WTC11 (cell line): ENCODE measurements at regions not wholly inside any gene's neighbourhood (a gene's known extent, or its start where the extent isn't known, plus 50 kb on each side); places are given as distances from the start of the nearest gene placed in this dataset.

Source experiments
- ATAC-seq: fragments of 200-7000 bp; cut with Tn5 transposase; 2 replicates; pipeline ENCODE4 v1.10.0; 2021; ENCODE audit warnings: mild to moderate bottlenecking, moderate library complexity
- CTCF ChIA-PET: fragments of 300-600 bp; sonication (Branson Sonifier 250); formaldehyde crosslinking; loops from one replicate; lab custom pipeline; 2021; ENCODE audit warnings: antibody characterized with exemption; lab: Charles Lee
- POLR2A ChIA-PET: fragments of 350-600 bp; sonication (Branson Sonifier 250); formaldehyde crosslinking; loops from one replicate; lab custom pipeline; 2021; ENCODE audit warnings: antibody characterized with exemption; lab: Charles Lee
- DNase-seq: peaks from one replicate; pipeline ENCODE4 v3.0.0; 2021; ENCODE audit warnings: low spot score
- H3K27ac Mint-ChIP-seq: 2 replicates; pipeline ENCODE4 v1.8.0; 2021; ENCODE audit warnings: mixed read lengths
- H3K27me3 Mint-ChIP-seq: 2 replicates; pipeline ENCODE4 v1.8.0; 2021; ENCODE audit warnings: low read depth, mild to moderate bottlenecking, moderate library complexity, mixed read lengths
- H3K36me3 Mint-ChIP-seq: 2 replicates; pipeline ENCODE4 v1.8.0; 2021; ENCODE audit warnings: mixed read lengths
- H3K4me1 Mint-ChIP-seq: 2 replicates; pipeline ENCODE4 v1.8.0; 2022; ENCODE audit warnings: mixed read lengths
- H3K4me3 Mint-ChIP-seq: 2 replicates; pipeline ENCODE4 v1.8.0; 2021; ENCODE audit warnings: mild to moderate bottlenecking, moderate library complexity, mixed read lengths
- H3K9me3 Mint-ChIP-seq: 2 replicates; pipeline ENCODE4 v1.8.0; 2021; ENCODE audit warnings: mixed read lengths
- AFF4 ChIP-seq: sonication (generic); formaldehyde crosslinking; IDR thresholded peaks from 2 replicates; pipeline ENCODE4 v1.8.1; 2023; ENCODE audit warnings: mild to moderate bottlenecking, missing genetic modification reagents, borderline replicate concordance
- ATF2 ChIP-seq: sonication (generic); formaldehyde crosslinking; IDR thresholded peaks from 2 replicates; pipeline ENCODE4 v1.8.1; 2022; ENCODE audit warnings: low read depth, missing genetic modification reagents, borderline replicate concordance
- CBFB ChIP-seq: sonication (generic); formaldehyde crosslinking; IDR thresholded peaks from 2 replicates; pipeline ENCODE4 v1.8.1; 2022; ENCODE audit warnings: mild to moderate bottlenecking, low read depth, missing genetic modification reagents
- CTCF ChIP-seq: fragments of 200-600 bp; IDR thresholded peaks from 2 replicates; pipeline ENCODE4 v1.8.0; 2022; ENCODE audit warnings: antibody characterized with exemption
- EMX1 ChIP-seq: fragments of 250-450 bp; sonication (Bioruptor Pico); IDR thresholded peaks from 2 replicates; pipeline ENCODE4 v1.8.0; 2021; ENCODE audit warnings: mild to moderate bottlenecking
- GRHL2 ChIP-seq: fragments of 250-450 bp; sonication (Bioruptor Pico); IDR thresholded peaks from 2 replicates; pipeline ENCODE4 v1.8.0; 2022; ENCODE audit warnings: mild to moderate bottlenecking, moderate library complexity; ENCODE audit not compliant: insufficient replicate concordance, severe bottlenecking
- MLX ChIP-seq: sonication (generic); formaldehyde crosslinking; IDR thresholded peaks from 2 replicates; pipeline ENCODE4 v1.8.1; 2023; ENCODE audit warnings: mild to moderate bottlenecking, missing genetic modification reagents, moderate library complexity
- MXD4 ChIP-seq: fragments of 250-450 bp; sonication (Bioruptor Pico); IDR thresholded peaks from 2 replicates; pipeline ENCODE4 v1.8.0; 2021; ENCODE audit warnings: mild to moderate bottlenecking, moderate library complexity, borderline replicate concordance
- RORB ChIP-seq: fragments of 250-450 bp; sonication (Bioruptor Pico); IDR thresholded peaks from 2 replicates; pipeline ENCODE4 v1.9.0; 2021; ENCODE audit warnings: mild to moderate bottlenecking
- USF1 ChIP-seq: sonication (generic); formaldehyde crosslinking; IDR thresholded peaks from 2 replicates; pipeline ENCODE4 v1.8.0; 2022; ENCODE audit warnings: mild to moderate bottlenecking, missing genetic modification reagents
- ZNF317 ChIP-seq: sonication (generic); formaldehyde crosslinking; IDR thresholded peaks from 2 replicates; pipeline ENCODE4 v1.8.1; 2023; ENCODE audit warnings: low read depth, mild to moderate bottlenecking, moderate library complexity, missing genetic modification reagents, borderline replicate concordance
- ZNF396 ChIP-seq: fragments of 250-450 bp; sonication (Bioruptor Pico); IDR thresholded peaks from 2 replicates; pipeline ENCODE4 v1.8.0; 2021; ENCODE audit warnings: mild to moderate bottlenecking, moderate library complexity, borderline replicate concordance
- ZNF423 ChIP-seq: fragments of 250-450 bp; sonication (Bioruptor Pico); IDR thresholded peaks from 2 replicates; pipeline ENCODE4 v2.1.2; 2022; ENCODE audit warnings: mild to moderate bottlenecking, moderate library complexity
- TF ChIP-seq, protein P1 (sequence below): sonication (generic); formaldehyde crosslinking; conservative IDR thresholded peaks from 2 replicates; pipeline ENCODE4 v1.8.1; 2023; ENCODE audit warnings: mild to moderate bottlenecking, low read depth, missing genetic modification reagents, moderate library complexity
- TF ChIP-seq, protein P2 (sequence below): sonication (generic); formaldehyde crosslinking; IDR thresholded peaks from 2 replicates; pipeline ENCODE4 v1.8.0; 2022; ENCODE audit warnings: mild to moderate bottlenecking, missing genetic modification reagents

GRCh38 chr22:47918276-47918921 is 1155.9 kb downstream of the TBC1D22A start:
- POLR2A ChIA-PET: no interaction called here
- CTCF ChIA-PET: no interaction called here
- H3K27me3 Mint-ChIP-seq: no peaks in the 10 kb centered on the region; the same call in 1 of the 2 replicates
- no peak overlapping the region for H3K4me3 Mint-ChIP-seq
- no peaks in the 10 kb centered on the region for H3K4me1 Mint-ChIP-seq
- H3K36me3 Mint-ChIP-seq: no peaks in the 10 kb centered on the region
- no peak overlapping the region for H3K27ac Mint-ChIP-seq
- DNase-seq: no peak
- no peak for ATAC-seq
- TF ChIP-seq CBFB (CRISPR knock-in tag) (no peak), MLX (CRISPR knock-in tag) (no peak), GRHL2 (CRISPR knock-in tag) (no peak), RORB (CRISPR knock-in tag) (no peak)
- peaks cover 17% of the 10 kb centered on the region for H3K9me3 Mint-ChIP-seq

DNA sequence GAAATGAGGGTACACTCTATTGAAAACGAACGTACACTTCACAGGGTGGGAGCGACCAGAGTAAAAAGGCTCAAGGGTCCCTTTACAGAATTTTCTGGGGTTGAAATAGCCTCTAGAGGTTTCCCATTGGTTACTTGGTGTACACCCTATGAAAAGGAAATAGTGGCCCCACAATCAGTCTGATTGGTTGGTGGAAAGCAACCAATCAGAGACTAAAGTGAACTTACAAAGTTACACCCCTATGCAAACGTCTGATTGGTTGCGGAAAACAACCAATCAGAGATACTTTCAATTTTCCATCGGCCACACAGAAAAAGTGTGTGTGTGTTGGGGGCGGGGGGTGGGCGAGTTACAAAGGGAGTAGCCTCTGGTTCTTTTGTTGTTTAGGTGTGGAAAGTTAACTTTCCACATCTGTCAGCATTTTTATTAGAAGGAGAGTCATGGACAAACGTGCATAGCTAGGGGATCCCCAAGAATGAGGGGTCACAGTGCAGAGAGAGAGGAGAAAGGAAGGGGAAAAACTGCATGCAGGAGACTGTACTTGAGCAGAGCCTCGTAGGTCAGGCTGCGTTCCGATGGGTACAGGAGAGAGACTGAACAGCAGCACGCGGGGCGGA is 1152.1 kb downstream of the TBC1D22A start:
- TF ChIP-seq ZNF396 (CRISPR knock-in tag) (no peak), EMX1 (CRISPR knock-in tag) (no peak), ZNF423 (CRISPR knock-in tag) (no peak), MXD4 (CRISPR knock-in tag) (no peak), GRHL2 (CRISPR knock-in tag) (no peak), ATF2 (CRISPR knock-in tag) (no peak), ZNF317 (CRISPR knock-in tag) (no peak), RORB (CRISPR knock-in tag) (no peak), CTCF (no peak), AFF4 (CRISPR knock-in tag) (no peak), USF1 (CRISPR knock-in tag) (no peak)
- TF ChIP-seq, protein P1, sequence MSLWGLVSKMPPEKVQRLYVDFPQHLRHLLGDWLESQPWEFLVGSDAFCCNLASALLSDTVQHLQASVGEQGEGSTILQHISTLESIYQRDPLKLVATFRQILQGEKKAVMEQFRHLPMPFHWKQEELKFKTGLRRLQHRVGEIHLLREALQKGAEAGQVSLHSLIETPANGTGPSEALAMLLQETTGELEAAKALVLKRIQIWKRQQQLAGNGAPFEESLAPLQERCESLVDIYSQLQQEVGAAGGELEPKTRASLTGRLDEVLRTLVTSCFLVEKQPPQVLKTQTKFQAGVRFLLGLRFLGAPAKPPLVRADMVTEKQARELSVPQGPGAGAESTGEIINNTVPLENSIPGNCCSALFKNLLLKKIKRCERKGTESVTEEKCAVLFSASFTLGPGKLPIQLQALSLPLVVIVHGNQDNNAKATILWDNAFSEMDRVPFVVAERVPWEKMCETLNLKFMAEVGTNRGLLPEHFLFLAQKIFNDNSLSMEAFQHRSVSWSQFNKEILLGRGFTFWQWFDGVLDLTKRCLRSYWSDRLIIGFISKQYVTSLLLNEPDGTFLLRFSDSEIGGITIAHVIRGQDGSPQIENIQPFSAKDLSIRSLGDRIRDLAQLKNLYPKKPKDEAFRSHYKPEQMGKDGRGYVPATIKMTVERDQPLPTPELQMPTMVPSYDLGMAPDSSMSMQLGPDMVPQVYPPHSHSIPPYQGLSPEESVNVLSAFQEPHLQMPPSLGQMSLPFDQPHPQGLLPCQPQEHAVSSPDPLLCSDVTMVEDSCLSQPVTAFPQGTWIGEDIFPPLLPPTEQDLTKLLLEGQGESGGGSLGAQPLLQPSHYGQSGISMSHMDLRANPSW: no peak
- TF ChIP-seq, protein P2, sequence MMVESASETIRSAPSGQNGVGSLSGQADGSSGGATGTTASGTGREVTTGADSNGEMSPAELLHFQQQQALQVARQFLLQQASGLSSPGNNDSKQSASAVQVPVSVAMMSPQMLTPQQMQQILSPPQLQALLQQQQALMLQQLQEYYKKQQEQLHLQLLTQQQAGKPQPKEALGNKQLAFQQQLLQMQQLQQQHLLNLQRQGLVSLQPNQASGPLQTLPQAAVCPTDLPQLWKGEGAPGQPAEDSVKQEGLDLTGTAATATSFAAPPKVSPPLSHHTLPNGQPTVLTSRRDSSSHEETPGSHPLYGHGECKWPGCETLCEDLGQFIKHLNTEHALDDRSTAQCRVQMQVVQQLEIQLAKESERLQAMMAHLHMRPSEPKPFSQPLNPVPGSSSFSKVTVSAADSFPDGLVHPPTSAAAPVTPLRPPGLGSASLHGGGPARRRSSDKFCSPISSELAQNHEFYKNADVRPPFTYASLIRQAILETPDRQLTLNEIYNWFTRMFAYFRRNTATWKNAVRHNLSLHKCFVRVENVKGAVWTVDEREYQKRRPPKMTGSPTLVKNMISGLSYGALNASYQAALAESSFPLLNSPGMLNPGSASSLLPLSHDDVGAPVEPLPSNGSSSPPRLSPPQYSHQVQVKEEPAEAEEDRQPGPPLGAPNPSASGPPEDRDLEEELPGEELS (CRISPR knock-in tag): no peak
- Mint-ChIP-seq H3K36me3 (peaks cover 14% of the 10 kb centered on the region), H3K4me3 (no peak overlapping the region), H3K27ac (no peak overlapping the region), H3K27me3 (no peaks in the 10 kb centered on the region; the same call in 1 of the 2 replicates), H3K4me1 (no peaks in the 10 kb centered on the region), H3K9me3 (peaks cover 35% of the 10 kb centered on the region)
- ChIA-PET POLR2A (no interaction called here), CTCF (no interaction called here)
- no peak for DNase-seq
- no peak for ATAC-seq
